Endothelial cell of umbilical vein (primary cell): ENCODE measurements at regions not wholly inside any gene's neighbourhood (a gene's known extent, or its start where the extent isn't known, plus 50 kb on each side); places are given as distances from the start of the nearest gene placed in this dataset.

Experiments
- BruUV-seq: library from RNA; stranded (reverse); fragments of 400-500 nt; replicated peaks from 2 replicates; lab custom pipeline; 2021; lab: Mats Ljungman, UMichigan
- CTCF ChIA-PET: fragments of 300-600, 350-600 bp; sonication (Branson Sonifier 250); formaldehyde crosslinking; loops from one replicate; lab custom pipeline; 2021; ENCODE audit warnings: antibody characterized with exemption, inconsistent platforms; lab: Charles Lee
- POLR2A ChIA-PET: fragments of 300-600, 350-600 bp; sonication (Branson Sonifier 250); formaldehyde crosslinking; loops from one replicate; lab custom pipeline; 2021; ENCODE audit warnings: antibody characterized with exemption, inconsistent platforms; lab: Charles Lee
- DNase-seq: peaks from one replicate; pipeline ENCODE4 v3.0.0-alpha.2; 2011; ENCODE audit warnings: low read depth, low spot score
- FAIRE-seq: peaks from 2 replicates; lab custom pipeline; 2011; peaks lifted over from hg19 to GRCh38; lab: Jason Lieb, UNC
- H2AFZ ChIP-seq: 2 replicates; pipeline ENCODE4 v1.6.0; 2012; ENCODE audit warnings: low read depth, low read length, control low read depth, inconsistent platforms
- H3K27ac ChIP-seq: 2 replicates; pipeline ENCODE4 v1.5.1; 2011; ENCODE audit warnings: low read depth, mild to moderate bottlenecking, control low read depth, low read length, moderate library complexity; ENCODE audit not compliant: insufficient read depth
- H3K27me3 ChIP-seq, 2 experiments: 2 replicates each; pipeline versions ENCODE4 v1.6.0 to v1.6.1; 2011; ENCODE audit warnings: low read length in 2 of 2, mixed read lengths in 1 of 2; ENCODE audit not compliant: control insufficient read depth in 2 of 2, insufficient read depth in 2 of 2
- H3K36me3 ChIP-seq, 2 experiments: 2 replicates in 1 of 2; 3 replicates in 1 of 2; pipeline ENCODE4 v1.5.1; 2011; ENCODE audit warnings: low read length in 2 of 2, mild to moderate bottlenecking in 1 of 2, moderate library complexity in 1 of 2; ENCODE audit not compliant: control insufficient read depth in 2 of 2, insufficient read depth in 2 of 2; ENCODE audit errors: extremely low read depth in 1 of 2
- H3K4me1 ChIP-seq: 3 replicates; pipeline ENCODE4 v1.5.1; 2011; ENCODE audit warnings: mild to moderate bottlenecking, low read length; ENCODE audit not compliant: control insufficient read depth, insufficient read depth; ENCODE audit errors: extremely low read depth
- H3K4me2 ChIP-seq: 2 replicates; pipeline ENCODE4 v1.6.1; 2011; ENCODE audit warnings: low read length, control low read depth, mixed read lengths; ENCODE audit not compliant: insufficient read depth
- H3K4me3 ChIP-seq, 3 experiments: fragments of 200-600 bp in 1 of 3; sonication (generic), shearing (Covaris generic) in 1 of 3; replicated peaks in 1 of 3; 2 replicates each; pipeline ENCODE4 v1.5.1; 2011 to 2016; ENCODE audit warnings: control low read depth in 3 of 3, low read length in 3 of 3, mild to moderate bottlenecking in 2 of 3, inconsistent platforms in 1 of 3, low read depth in 1 of 3, moderate library complexity in 1 of 3; ENCODE audit not compliant: insufficient read depth in 1 of 3
- H3K79me2 ChIP-seq: 2 replicates; pipeline ENCODE4 v1.6.0; 2012; ENCODE audit warnings: low read length, inconsistent platforms; ENCODE audit not compliant: control insufficient read depth, insufficient read depth
- H3K9ac ChIP-seq: replicated peaks from 2 replicates; pipeline ENCODE3; 2011; ENCODE audit warnings: low read length, control low read depth; ENCODE audit not compliant: insufficient read depth; ENCODE audit errors: extremely low read depth
- H3K9me1 ChIP-seq: replicated peaks from 3 replicates; pipeline ENCODE4 v1.6.0; 2011; ENCODE audit warnings: mild to moderate bottlenecking, low read length; ENCODE audit not compliant: control insufficient read depth, insufficient read depth; ENCODE audit errors: extremely low read depth
- H3K9me3 ChIP-seq: replicated peaks from 2 replicates; pipeline ENCODE4 v1.5.1; 2012; ENCODE audit warnings: low read length, inconsistent platforms; ENCODE audit not compliant: control insufficient read depth, insufficient read depth
- H4K20me1 ChIP-seq: replicated peaks from 2 replicates; pipeline ENCODE3; 2011; ENCODE audit warnings: mild to moderate bottlenecking, low read length; ENCODE audit not compliant: control insufficient read depth, insufficient read depth; ENCODE audit errors: extremely low read depth
- CTCF ChIP-seq, 2 donors: IDR thresholded peaks; 1 replicate in 1 of 2; 2 replicates in 1 of 2; pipeline ENCODE4 v1.5.1; 2011; ENCODE audit warnings: low read length in 2 of 2, mild to moderate bottlenecking in 2 of 2, moderate library complexity in 2 of 2, control low read depth in 1 of 2, inconsistent platforms in 1 of 2, low read depth in 1 of 2; ENCODE audit not compliant: insufficient read depth in 1 of 2; ENCODE audit errors: extremely low read depth in 1 of 2
- EZH2 ChIP-seq: IDR thresholded peaks from 2 replicates; pipeline ENCODE4 v1.6.1; 2012; ENCODE audit warnings: borderline replicate concordance, low read depth, mild to moderate bottlenecking, moderate library complexity, low read length, inconsistent platforms; ENCODE audit not compliant: severe bottlenecking
- FOS ChIP-seq: IDR thresholded peaks from 2 replicates; pipeline ENCODE4 v1.6.1; 2011; ENCODE audit warnings: mild to moderate bottlenecking, low read length, moderate library complexity, borderline replicate concordance; ENCODE audit not compliant: insufficient read depth
- GATA2 ChIP-seq: IDR thresholded peaks from 2 replicates; pipeline ENCODE4 v1.7.0; 2011; ENCODE audit warnings: low read depth, mild to moderate bottlenecking, moderate library complexity, mixed read lengths, low read length; ENCODE audit not compliant: insufficient read length, insufficient read depth
- JUN ChIP-seq: IDR thresholded peaks from 2 replicates; pipeline ENCODE4 v1.6.1; 2011; ENCODE audit warnings: borderline replicate concordance, low read depth; ENCODE audit not compliant: insufficient read length, insufficient read depth
- MAX ChIP-seq: IDR thresholded peaks from 2 replicates; pipeline ENCODE4 v1.6.1; 2011; ENCODE audit not compliant: insufficient read depth, insufficient read length
- MYC ChIP-seq: IDR thresholded peaks from one replicate; pipeline ENCODE4 v1.6.1; 2011; ENCODE audit warnings: mild to moderate bottlenecking, low read depth, low read length
- POLR2A ChIP-seq: IDR thresholded peaks from 2 replicates; pipeline ENCODE4 v1.6.1; 2012; ENCODE audit warnings: low read depth, mild to moderate bottlenecking, control low read depth, low read length
- POLR2AphosphoS5 ChIP-seq: IDR thresholded peaks from 2 replicates; pipeline ENCODE4 v1.6.1; 2012; ENCODE audit warnings: low read depth, mild to moderate bottlenecking, control low read depth, low read length, moderate library complexity; ENCODE audit not compliant: insufficient read depth
- dilution Hi-C: fragments of 300-500 bp; cut with MboI; formaldehyde crosslinking; loops from one replicate; pipeline ENCODE4 v1.15.0; 2019; ENCODE audit warnings: low sequenced_read_pairs; ENCODE audit not compliant: extremely low pct_ligation_motif_present
- intact Hi-C: fragments of 100-400 bp; cut with micrococcal nuclease; formaldehyde crosslinking; loops from one replicate; pipeline ENCODE4 v1.10.0; 2022

GRCh38 chr6:155534678-155535077, 79.0 kb upstream of the NOX3 start:
- dilution Hi-C loops = no loop called here
- TF ChIP-seq FOS (no peak), MYC (no peak), POLR2AphosphoS5 (no peak), CTCF (IDR thresholded peaks at IDR 0.05; ENCODE audit: extremely low read depth in 1 of 2, insufficient read depth in 1 of 2, low read depth in 1 of 2, low read length in 2 of 2) (no peak), GATA2 (no peak), POLR2A (no peak), JUN (no peak), MAX (no peak), EZH2 (no peak)
- H3K79me2 ChIP-seq = no peaks in the 10 kb centered on the region
- H2AFZ ChIP-seq = no peak overlapping the region
- DNase-seq (no peak), FAIRE-seq (no peak)
- H3K4me3 ChIP-seq = no peak overlapping the region
- H3K9ac ChIP-seq = no peak overlapping the region
- no peaks in the 10 kb centered on the region for H4K20me1 ChIP-seq
- no peaks in the 10 kb centered on the region for H3K9me1 ChIP-seq
- no peak overlapping the region for H3K4me2 ChIP-seq
- H3K4me1 ChIP-seq = peaks cover 5% of the 10 kb centered on the region
- ChIA-PET CTCF (interaction anchor here (0.9 kb wide), 2 partner anchors 11 to 205 kb away, joined by 3 to 4 read pairs; no protein-coding TSS in a partner anchor), POLR2A (no interaction called here)
- intact Hi-C loops = loop anchor here (5.0 kb wide), 2 partner anchors 357 to 828 kb away; no protein-coding TSS in a partner anchor
- BruUV-seq = no TSS peak
- no peaks in the 10 kb centered on the region for H3K36me3 ChIP-seq
- no peak overlapping the region for H3K27ac ChIP-seq
- no peaks in the 10 kb centered on the region for H3K27me3 ChIP-seq
- H3K9me3 ChIP-seq = no peaks in the 10 kb centered on the region
